Stomach (tissue), 4 donors: ENCODE measurements at regions not wholly inside any gene's neighbourhood (a gene's known extent, or its start where the extent isn't known, plus 50 kb on each side); places are given as distances from the start of the nearest gene placed in this dataset.

Experiments
- POLR2AphosphoS5 ChIP-seq, 3 donors: sonication (generic); formaldehyde crosslinking; IDR thresholded peaks; one replicate each; pipeline ENCODE4 v1.6.1; 2016; ENCODE audit warnings: antibody characterized with exemption in 3 of 3
- TF ChIP-seq, protein P1 (sequence below), 7 experiments: fragments of 450-650 bp in 4 of 7; fragments of 200-600 bp in 3 of 7; sonication (generic) in 3 of 7; IDR thresholded peaks; one replicate each; pipeline ENCODE4 v1.5.1; 2016 to 2019; ENCODE audit warnings: antibody characterized with exemption in 7 of 7, control low read depth in 2 of 7, mild to moderate bottlenecking in 1 of 7

- TF ChIP-seq, protein P1, sequence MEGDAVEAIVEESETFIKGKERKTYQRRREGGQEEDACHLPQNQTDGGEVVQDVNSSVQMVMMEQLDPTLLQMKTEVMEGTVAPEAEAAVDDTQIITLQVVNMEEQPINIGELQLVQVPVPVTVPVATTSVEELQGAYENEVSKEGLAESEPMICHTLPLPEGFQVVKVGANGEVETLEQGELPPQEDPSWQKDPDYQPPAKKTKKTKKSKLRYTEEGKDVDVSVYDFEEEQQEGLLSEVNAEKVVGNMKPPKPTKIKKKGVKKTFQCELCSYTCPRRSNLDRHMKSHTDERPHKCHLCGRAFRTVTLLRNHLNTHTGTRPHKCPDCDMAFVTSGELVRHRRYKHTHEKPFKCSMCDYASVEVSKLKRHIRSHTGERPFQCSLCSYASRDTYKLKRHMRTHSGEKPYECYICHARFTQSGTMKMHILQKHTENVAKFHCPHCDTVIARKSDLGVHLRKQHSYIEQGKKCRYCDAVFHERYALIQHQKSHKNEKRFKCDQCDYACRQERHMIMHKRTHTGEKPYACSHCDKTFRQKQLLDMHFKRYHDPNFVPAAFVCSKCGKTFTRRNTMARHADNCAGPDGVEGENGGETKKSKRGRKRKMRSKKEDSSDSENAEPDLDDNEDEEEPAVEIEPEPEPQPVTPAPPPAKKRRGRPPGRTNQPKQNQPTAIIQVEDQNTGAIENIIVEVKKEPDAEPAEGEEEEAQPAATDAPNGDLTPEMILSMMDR (IDR thresholded peaks at IDR 0.05): no peak
- no peak for TF ChIP-seq POLR2AphosphoS5 (IDR thresholded peaks at IDR 0.05)
These were observed 54.3 kb downstream of the KCNC4 start for GRCh38 chr1:110264430-110264829.
